ENCODE measurements at regions not wholly inside any gene's neighbourhood (a gene's known extent, or its start where the extent isn't known, plus 50 kb on each side); places are given as distances from the start of the nearest gene placed in this dataset.

DNA sequence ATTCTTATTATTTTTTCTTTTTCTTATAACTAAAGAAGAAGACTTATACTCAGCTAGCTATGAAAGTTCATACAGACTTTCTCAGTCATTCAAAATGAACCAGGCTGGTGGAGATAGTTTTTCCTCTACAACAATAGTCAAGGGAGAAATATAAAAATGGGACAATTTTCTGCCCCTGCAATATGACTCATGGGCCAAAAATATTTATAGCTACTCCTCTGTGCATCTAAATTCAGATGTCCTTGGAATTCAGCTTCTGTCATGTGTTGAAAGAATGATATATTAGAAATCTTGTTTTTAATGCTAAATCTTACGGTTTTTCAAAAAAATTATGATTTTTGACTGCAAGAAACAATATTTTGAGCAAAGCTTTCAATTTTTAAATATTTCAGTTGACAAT, 237.2 kb upstream of the SYT10 start:
- H3K27me3 ChIP-seq (ENCODE audit: insufficient read depth, poor library complexity, severe bottlenecking) = no peaks in the 10 kb centered on the region
- no peak overlapping the region for H3K27ac ChIP-seq (replicated peaks)
- TF ChIP-seq POLR2AphosphoS5 (IDR thresholded peaks at IDR 0.05; ENCODE audit: low read depth) = no peak
- TF ChIP-seq, protein P1, sequence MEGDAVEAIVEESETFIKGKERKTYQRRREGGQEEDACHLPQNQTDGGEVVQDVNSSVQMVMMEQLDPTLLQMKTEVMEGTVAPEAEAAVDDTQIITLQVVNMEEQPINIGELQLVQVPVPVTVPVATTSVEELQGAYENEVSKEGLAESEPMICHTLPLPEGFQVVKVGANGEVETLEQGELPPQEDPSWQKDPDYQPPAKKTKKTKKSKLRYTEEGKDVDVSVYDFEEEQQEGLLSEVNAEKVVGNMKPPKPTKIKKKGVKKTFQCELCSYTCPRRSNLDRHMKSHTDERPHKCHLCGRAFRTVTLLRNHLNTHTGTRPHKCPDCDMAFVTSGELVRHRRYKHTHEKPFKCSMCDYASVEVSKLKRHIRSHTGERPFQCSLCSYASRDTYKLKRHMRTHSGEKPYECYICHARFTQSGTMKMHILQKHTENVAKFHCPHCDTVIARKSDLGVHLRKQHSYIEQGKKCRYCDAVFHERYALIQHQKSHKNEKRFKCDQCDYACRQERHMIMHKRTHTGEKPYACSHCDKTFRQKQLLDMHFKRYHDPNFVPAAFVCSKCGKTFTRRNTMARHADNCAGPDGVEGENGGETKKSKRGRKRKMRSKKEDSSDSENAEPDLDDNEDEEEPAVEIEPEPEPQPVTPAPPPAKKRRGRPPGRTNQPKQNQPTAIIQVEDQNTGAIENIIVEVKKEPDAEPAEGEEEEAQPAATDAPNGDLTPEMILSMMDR (IDR thresholded peaks at IDR 0.05; ENCODE audit: insufficient read depth, low read length) = no peak
- TF ChIP-seq, protein P2, sequence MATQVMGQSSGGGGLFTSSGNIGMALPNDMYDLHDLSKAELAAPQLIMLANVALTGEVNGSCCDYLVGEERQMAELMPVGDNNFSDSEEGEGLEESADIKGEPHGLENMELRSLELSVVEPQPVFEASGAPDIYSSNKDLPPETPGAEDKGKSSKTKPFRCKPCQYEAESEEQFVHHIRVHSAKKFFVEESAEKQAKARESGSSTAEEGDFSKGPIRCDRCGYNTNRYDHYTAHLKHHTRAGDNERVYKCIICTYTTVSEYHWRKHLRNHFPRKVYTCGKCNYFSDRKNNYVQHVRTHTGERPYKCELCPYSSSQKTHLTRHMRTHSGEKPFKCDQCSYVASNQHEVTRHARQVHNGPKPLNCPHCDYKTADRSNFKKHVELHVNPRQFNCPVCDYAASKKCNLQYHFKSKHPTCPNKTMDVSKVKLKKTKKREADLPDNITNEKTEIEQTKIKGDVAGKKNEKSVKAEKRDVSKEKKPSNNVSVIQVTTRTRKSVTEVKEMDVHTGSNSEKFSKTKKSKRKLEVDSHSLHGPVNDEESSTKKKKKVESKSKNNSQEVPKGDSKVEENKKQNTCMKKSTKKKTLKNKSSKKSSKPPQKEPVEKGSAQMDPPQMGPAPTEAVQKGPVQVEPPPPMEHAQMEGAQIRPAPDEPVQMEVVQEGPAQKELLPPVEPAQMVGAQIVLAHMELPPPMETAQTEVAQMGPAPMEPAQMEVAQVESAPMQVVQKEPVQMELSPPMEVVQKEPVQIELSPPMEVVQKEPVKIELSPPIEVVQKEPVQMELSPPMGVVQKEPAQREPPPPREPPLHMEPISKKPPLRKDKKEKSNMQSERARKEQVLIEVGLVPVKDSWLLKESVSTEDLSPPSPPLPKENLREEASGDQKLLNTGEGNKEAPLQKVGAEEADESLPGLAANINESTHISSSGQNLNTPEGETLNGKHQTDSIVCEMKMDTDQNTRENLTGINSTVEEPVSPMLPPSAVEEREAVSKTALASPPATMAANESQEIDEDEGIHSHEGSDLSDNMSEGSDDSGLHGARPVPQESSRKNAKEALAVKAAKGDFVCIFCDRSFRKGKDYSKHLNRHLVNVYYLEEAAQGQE (IDR thresholded peaks at IDR 0.05; ENCODE audit: insufficient replicate concordance, low read depth) = no peak
- TF ChIP-seq GABPA (IDR thresholded peaks at IDR 0.05; ENCODE audit: low read depth) = no peak
- TF ChIP-seq SPI1 (IDR thresholded peaks at IDR 0.05; ENCODE audit: borderline replicate concordance, low read depth) = no peak
- no peak overlapping the region for H3K4me3 ChIP-seq (replicated peaks; ENCODE audit: insufficient read depth, low read length)
- DNase-seq (ENCODE audit: low read depth in 1 of 2, low spot score in 1 of 2) = no peak

DNA sequence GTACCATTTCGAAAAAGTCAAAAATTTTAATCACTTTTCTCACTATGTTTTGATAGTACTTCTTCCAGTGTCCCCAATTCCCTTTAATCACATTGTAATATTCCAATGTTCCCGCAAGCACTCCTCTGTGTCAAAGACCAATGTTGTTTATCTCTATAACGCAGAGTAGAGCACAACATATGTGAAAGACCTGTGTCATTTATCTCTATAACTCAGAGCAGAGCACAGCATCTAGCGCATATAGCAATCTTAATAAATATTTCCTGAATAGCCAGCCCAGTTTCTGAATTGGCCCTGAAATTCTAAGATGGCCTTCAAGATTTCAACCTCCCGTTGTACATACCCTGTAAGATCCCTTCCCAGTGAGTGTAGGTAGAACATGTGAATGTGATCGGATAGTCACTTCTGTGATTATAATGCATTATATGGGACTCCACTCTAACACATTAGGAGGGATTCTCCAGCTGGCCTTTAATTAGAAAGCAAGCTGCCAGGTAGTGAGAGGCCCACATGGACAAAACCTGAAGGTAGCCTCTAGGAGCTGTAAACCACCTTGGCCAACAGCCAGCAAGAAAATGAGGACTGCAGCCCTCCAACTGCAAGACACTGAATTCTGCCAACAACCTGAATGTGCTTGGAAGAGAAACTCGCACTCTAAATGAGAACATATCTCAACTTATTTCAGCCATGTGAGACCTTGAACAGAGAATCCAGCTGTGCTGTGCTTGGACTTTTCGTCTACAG, 238.8 kb upstream of the SYT10 start:
- DNase-seq (ENCODE audit: low read depth in 1 of 2, low spot score in 1 of 2) = no peak
- Histone ChIP-seq H3K4me3 (replicated peaks; ENCODE audit: insufficient read depth, low read length) (no peak overlapping the region), H3K27me3 (ENCODE audit: insufficient read depth, poor library complexity, severe bottlenecking) (no peaks in the 10 kb centered on the region), H3K27ac (replicated peaks) (no peak overlapping the region)
- TF ChIP-seq, protein P2 (IDR thresholded peaks at IDR 0.05; ENCODE audit: insufficient replicate concordance, low read depth) = no peak
- TF ChIP-seq GABPA (IDR thresholded peaks at IDR 0.05; ENCODE audit: low read depth) (no peak), POLR2AphosphoS5 (IDR thresholded peaks at IDR 0.05; ENCODE audit: low read depth) (no peak), SPI1 (IDR thresholded peaks at IDR 0.05; ENCODE audit: borderline replicate concordance, low read depth) (no peak)
- TF ChIP-seq, protein P1 (IDR thresholded peaks at IDR 0.05; ENCODE audit: insufficient read depth, low read length) = no peak

DNA sequence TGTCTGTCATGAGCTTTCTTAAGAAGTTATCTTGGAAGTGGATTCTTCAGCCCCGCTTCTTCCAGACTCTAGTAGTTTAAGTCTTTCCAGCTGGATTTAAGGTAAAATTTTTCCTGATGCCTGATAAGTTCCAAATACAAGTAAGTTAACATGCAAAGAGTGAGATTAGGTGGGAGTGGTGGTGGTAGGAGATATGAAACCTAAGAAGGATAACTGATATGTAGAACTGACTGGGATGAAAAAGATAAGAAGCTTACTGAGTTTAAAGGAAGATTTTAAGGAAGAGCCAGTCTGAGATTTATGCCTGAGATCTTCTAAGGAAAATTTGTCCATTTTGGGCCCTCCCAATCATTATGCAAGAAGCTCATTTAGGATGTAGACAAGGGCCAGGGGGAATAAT, 250.9 kb upstream of the SYT10 start:
- TF ChIP-seq GABPA (IDR thresholded peaks at IDR 0.05; ENCODE audit: low read depth) = no peak
- TF ChIP-seq, protein P1 (IDR thresholded peaks at IDR 0.05; ENCODE audit: insufficient read depth, low read length) = no peak
- TF ChIP-seq POLR2AphosphoS5 (IDR thresholded peaks at IDR 0.05; ENCODE audit: low read depth) = no peak
- TF ChIP-seq SPI1 (IDR thresholded peaks at IDR 0.05; ENCODE audit: borderline replicate concordance, low read depth) = no peak
- TF ChIP-seq, protein P2 (IDR thresholded peaks at IDR 0.05; ENCODE audit: insufficient replicate concordance, low read depth) = no peak
- Histone ChIP-seq H3K4me3 (replicated peaks; ENCODE audit: insufficient read depth, low read length) (no peak overlapping the region), H3K27ac (replicated peaks) (no peak overlapping the region), H3K27me3 (ENCODE audit: insufficient read depth, poor library complexity, severe bottlenecking) (no peaks in the 10 kb centered on the region)
- DNase-seq (ENCODE audit: low read depth in 1 of 2, low spot score in 1 of 2) = no peak
